ENCODE measurements at regions not wholly inside any gene's neighbourhood (a gene's known extent, or its start where the extent isn't known, plus 50 kb on each side); places are given as distances from the start of the nearest gene placed in this dataset.

- TF ChIP-seq EP300 (IDR thresholded peaks at IDR 0.05; ENCODE audit: borderline replicate concordance) = no peak
- TF ChIP-seq REST (IDR thresholded peaks at IDR 0.05; ENCODE audit: low read depth) = no peak
- TF ChIP-seq EGR1 (IDR thresholded peaks at IDR 0.05) = no peak
- TF ChIP-seq TCF12 (IDR thresholded peaks at IDR 0.05; ENCODE audit: low read depth) = no peak
- no peak for TF ChIP-seq RAD21 (IDR thresholded peaks at IDR 0.05; ENCODE audit: low read depth)
- TF ChIP-seq TAF1 (IDR thresholded peaks at IDR 0.05; ENCODE audit: low read depth) = no peak
- TF ChIP-seq CEBPB (IDR thresholded peaks at IDR 0.05) = no peak
Measured at GRCh38 chr10:107317592-107317991, 153.1 kb upstream of the SORCS1 start.

Measured in Ishikawa (cell line).